ENCODE measurements at regions not wholly inside any gene's neighbourhood (a gene's known extent, or its start where the extent isn't known, plus 50 kb on each side); places are given as distances from the start of the nearest gene placed in this dataset.

DNA sequence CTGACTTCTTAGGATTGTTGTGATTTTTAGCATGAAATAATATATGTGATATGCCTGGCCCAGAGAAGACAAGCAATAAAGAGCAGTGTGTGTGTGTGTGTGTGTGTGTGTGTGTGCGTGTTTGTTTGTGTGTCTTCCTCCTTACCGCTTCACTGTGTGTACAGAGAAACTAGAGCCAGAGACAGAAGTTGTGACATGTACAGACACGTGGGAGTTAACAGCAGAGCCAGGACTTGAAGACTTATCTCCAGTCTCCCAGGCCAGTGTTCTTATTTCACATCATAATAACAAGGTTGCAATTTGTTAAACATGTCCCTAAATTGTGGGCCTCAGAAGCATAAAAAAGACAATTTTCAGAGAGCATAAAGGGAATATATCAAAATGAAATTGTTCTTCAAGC is 192.0 kb upstream of the JUN start:
- TF ChIP-seq, protein P1, sequence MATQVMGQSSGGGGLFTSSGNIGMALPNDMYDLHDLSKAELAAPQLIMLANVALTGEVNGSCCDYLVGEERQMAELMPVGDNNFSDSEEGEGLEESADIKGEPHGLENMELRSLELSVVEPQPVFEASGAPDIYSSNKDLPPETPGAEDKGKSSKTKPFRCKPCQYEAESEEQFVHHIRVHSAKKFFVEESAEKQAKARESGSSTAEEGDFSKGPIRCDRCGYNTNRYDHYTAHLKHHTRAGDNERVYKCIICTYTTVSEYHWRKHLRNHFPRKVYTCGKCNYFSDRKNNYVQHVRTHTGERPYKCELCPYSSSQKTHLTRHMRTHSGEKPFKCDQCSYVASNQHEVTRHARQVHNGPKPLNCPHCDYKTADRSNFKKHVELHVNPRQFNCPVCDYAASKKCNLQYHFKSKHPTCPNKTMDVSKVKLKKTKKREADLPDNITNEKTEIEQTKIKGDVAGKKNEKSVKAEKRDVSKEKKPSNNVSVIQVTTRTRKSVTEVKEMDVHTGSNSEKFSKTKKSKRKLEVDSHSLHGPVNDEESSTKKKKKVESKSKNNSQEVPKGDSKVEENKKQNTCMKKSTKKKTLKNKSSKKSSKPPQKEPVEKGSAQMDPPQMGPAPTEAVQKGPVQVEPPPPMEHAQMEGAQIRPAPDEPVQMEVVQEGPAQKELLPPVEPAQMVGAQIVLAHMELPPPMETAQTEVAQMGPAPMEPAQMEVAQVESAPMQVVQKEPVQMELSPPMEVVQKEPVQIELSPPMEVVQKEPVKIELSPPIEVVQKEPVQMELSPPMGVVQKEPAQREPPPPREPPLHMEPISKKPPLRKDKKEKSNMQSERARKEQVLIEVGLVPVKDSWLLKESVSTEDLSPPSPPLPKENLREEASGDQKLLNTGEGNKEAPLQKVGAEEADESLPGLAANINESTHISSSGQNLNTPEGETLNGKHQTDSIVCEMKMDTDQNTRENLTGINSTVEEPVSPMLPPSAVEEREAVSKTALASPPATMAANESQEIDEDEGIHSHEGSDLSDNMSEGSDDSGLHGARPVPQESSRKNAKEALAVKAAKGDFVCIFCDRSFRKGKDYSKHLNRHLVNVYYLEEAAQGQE (IDR thresholded peaks at IDR 0.05; ENCODE audit: insufficient read depth in 1 of 2, low read depth in 2 of 2, low read length in 1 of 2), result no peak
- TF ChIP-seq TCF7L2 (IDR thresholded peaks at IDR 0.05; ENCODE audit: low read depth, low read length) (no peak), CTCF (IDR thresholded peaks at IDR 0.05) (no peak)
